Esophagus muscularis mucosa (tissue), 4 donors: ENCODE measurements at regions not wholly inside any gene's neighbourhood (a gene's known extent, or its start where the extent isn't known, plus 50 kb on each side); places are given as distances from the start of the nearest gene placed in this dataset.

Source experiments
- CTCF ChIP-seq, 3 experiments: fragments of 200-600 bp in 2 of 3; fragments of 450-650 bp in 1 of 3; sonication (generic) in 2 of 3; IDR thresholded peaks; one replicate each; pipeline ENCODE4 v1.5.1; 2017 to 2019; ENCODE audit warnings: antibody characterized with exemption in 3 of 3, mild to moderate bottlenecking in 2 of 3, moderate library complexity in 1 of 3
- EP300 ChIP-seq: sonication (generic); formaldehyde crosslinking; IDR thresholded peaks from one replicate; pipeline ENCODE4 v1.6.1; 2017; ENCODE audit warnings: antibody characterized with exemption
- POLR2A ChIP-seq: fragments of 450-650 bp; IDR thresholded peaks from one replicate; pipeline ENCODE4 v1.6.1; 2017; ENCODE audit warnings: antibody characterized with exemption, moderate library complexity, mild to moderate bottlenecking, low read depth
- POLR2AphosphoS5 ChIP-seq, 2 donors: sonication (generic); formaldehyde crosslinking; IDR thresholded peaks; one replicate each; pipeline ENCODE4 v1.6.1; 2017; ENCODE audit warnings: antibody characterized with exemption in 2 of 2

DNA sequence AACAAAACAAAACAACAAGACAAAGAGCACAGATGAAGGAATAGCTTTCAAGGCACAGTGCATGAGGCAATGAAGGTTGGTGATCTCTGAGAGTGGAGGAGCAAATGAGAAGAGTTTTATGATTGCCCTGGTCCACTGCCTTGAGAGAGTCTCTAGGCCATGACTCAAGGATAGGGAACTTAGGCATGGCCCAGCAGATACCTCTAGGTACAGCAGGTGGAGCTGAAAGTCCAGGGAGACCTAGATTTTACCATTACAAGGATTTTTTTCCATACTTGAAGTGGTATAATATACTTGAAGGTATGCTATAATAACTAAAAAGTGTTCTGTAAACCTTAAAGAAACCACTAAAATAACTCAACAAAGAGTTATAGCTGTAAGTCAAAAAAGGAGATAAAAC is 239.5 kb upstream of the KLHL29 start:
- TF ChIP-seq POLR2A (no peak), EP300 (no peak), POLR2AphosphoS5 (IDR thresholded peaks at IDR 0.05) (no peak), CTCF (IDR thresholded peaks at IDR 0.05) (no peak)
